HG03108 (cell line): ENCODE measurements at regions not wholly inside any gene's neighbourhood (a gene's known extent, or its start where the extent isn't known, plus 50 kb on each side); places are given as distances from the start of the nearest gene placed in this dataset.

Source experiments
- ATAC-seq: cut with Tn5 transposase; IDR thresholded peaks from one replicate; pipeline ENCODE4 v1.9.1; 2021; ENCODE audit warnings: moderate library complexity; ENCODE audit not compliant: unreplicated experiment

DNA sequence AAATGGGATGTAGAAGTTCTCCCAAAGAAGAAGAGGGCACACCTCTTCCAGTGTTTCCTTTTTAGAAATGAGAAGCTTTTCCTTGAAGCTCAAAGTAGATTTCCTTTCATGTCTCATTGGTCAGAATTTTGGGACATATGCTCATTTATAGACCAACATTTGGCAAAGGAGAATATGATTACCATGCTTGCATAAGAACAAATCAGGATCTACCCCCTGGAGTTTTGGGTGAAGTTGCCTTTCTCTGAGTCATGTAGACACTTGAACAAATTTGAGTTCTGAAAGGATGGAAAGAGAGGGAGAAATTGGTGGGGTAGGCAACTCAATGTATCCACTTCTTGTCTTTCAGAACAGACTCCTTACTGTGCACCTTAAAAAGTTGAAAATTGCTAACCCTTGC, 409.0 kb downstream of the SLC4A3 start:
- no peak for ATAC-seq

DNA sequence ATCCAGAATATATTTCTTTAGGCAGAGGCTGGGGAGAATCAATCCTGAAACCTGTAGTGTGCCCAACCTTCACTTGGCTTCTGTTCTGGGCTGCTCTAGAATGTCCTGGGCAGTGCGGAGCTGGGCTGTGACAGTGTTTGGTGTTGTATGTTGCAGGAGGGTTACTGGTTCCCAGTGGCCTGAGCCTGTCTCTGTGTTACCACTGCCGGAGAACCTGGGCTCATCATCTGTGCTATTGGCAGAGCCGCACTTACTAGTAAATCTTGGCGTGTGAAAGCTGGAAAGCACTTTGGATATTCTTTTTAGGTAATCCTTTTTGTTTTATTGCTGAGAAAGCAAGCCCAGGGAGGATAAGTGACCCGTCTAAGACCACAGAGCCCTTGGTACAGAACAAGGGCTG, 412.9 kb downstream of the SLC4A3 start:
- no peak for ATAC-seq

DNA sequence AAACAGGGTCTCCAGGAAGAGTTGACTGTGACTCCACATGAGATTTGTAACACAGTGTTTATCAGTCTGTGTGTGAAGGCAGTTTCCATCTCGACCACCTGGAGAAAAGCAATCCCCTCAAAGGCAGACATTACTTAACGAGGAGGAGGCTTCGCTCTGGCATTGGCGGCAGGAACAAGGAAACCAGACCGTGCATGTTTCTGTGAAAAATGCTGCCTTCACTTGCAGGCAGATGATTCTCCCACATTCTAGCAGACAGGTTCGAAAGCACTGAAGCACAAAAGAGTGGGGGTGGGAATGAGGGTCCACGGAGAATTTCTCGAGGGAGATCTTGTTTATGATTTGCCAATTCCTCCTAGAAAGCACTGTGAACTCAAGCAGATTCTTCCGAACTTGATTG, 414.0 kb downstream of the SLC4A3 start:
- no peak for ATAC-seq

DNA sequence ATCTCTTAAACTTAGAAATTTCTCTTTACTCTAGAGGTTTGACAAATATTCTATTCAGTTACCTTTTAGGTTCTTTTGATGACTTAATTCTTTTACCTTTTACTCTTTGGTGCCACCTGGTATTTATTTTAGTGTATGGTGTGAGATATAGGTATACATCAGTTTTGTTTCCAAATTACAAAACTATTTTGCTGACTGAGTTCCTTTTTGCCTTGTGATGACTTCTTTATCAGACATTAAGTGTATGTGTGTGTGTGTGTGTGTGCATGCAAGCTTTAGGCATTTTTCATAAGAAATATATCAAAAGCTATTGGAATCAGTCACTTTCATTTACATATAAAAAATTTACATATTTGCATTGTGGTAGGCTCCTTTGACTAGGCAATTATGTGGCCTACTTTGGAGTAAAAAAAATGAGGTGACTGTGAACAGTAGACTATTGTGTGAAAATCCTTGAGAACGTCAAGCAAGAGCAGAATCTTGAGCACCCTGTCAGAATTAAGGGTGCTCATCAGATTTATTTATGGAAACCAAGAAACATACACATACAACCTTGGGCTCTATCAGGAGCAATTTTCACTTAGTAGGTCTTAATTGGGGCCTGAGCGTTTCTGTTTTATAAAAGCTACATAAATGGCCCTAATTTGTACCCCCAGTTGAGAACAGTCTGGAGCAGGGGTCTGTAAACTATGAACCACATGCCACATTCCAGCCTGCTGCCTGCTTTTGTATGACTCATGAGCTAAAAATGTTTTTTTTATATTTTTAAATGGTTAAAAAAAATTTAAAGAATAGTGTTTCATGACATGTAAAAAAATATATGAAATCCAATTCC, 415.9 kb downstream of the SLC4A3 start:
- ATAC-seq: no peak

DNA sequence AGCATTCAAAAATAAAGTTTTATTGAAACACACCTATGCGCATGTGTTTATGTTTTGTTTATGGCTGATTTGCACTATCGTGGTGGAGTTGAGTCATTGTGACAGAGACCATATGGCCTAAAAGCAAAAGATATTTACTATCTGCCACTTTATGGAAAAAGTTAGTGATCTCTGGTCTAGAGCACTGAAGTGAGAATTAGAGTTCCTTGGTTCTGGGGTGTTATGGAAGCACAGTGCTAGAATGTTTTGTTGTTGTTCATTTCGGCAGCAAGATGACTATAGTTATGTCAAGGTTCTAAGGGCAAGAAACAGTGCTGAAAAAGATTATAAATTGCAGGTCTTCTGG, 416.5 kb downstream of the SLC4A3 start:
- ATAC-seq: no peak

DNA sequence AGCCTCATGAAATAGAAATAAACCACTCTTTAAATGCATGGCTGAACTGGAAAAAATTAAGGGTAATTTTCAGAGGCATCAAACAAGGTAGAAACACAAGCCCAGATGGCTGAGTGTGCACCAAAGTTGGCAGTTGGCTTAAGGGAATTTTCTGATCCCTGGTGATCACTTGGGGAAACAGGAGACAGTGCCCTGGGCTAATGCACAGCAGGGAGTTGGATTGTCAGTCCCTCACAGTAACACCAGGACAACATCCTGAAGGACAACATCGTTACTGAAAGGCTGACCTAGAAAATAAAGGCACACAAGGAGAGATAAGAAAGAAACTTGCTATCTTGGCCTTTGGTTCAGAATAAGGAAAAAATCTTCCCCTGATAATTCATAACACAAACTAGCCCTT, 417.0 kb downstream of the SLC4A3 start:
- ATAC-seq: no peak

DNA sequence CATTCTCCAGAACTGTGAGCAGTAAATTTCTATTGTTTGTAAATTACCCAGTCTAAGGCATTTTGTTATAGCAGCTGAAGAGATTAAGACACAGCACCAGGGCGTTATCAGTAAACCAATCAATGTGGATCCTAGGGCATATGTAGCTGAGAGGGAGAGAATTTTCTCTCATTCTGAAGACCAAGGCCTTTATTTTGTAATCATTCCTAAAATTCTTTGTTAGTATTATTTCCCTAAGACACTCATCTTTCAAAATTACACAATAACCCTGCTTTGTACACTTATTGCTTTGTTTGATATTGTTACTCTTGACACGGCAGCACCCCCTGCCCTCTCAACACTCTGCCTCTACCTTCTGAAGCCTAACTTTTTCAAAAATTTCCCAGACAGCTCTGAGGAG, 419.1 kb downstream of the SLC4A3 start:
- ATAC-seq: no peak

DNA sequence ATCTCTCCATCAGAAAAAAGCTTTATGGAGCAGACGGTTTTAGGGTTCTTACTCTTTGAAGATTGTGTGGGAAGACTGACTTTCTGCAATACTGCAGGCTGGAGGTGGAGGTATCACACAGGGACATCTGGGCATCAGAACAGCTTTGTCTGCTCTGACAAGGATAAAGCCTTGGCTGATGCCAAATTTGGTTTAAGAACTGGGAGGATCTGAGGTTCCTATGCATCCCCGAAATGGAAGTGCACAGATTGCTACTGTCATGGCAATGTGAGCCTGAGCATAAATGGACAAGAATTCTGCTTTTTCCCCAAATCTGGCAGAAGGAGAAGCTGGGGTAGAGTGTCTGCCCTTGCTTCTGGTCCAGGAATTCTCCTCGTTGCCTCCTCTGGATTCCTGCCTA, 424.3 kb downstream of the SLC4A3 start:
- no peak for ATAC-seq

DNA sequence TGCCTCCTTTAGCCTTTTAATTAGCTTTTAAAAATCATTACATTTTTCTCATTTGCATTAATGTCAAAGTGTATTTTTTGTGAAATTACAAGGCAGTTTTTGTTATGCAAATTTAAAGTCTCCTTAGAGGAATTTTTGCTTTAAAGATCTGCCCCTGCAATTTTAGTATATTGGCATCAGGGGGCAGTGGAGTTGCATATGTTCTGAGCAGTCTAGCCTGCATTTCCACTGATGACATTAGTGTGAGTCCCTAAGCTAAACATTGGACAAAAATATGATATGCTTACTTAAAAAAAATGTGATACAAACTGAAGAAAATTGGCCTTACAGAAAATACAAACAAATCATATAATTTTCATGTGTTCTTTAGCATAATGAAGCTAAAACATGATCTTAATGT, 426.5 kb downstream of the SLC4A3 start:
- no peak for ATAC-seq

DNA sequence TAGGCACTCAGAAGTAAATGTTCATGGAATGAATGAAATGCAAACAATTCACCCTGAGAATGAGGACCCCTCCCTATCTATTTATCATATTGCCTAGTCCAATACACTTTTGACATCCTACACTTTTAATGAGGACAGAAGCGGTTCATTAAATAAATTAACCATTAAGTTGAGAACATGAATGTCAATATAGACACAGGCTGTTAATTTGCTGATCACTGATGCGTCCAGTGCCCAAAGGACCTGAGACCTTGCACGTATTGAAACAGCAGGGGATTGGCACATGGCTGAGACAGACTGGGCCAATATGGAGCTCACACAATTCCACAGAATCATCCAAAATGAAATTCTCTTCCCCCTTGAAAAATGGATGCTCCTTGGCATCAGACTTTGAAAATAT, 430.0 kb downstream of the SLC4A3 start:
- ATAC-seq: no peak

DNA sequence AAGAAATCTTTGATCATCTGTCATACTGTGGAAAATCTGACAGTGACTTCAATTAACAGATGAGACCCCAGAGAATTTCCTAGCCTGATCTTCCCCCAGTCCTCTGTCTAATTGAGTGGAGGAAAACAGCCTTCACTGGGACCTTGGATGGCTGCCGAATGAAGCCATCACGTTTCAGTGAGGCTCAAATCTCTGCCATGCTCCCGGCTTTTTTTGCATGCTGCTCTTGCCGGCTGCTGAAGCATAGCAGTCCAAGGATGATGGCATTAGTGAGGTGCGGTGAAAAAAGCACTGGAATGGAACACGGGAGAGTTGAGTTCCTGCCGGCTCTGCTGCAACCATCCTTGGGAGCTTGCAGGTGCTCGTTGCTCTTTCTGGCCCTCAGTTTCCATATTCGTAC, 430.5 kb downstream of the SLC4A3 start:
- no peak for ATAC-seq

DNA sequence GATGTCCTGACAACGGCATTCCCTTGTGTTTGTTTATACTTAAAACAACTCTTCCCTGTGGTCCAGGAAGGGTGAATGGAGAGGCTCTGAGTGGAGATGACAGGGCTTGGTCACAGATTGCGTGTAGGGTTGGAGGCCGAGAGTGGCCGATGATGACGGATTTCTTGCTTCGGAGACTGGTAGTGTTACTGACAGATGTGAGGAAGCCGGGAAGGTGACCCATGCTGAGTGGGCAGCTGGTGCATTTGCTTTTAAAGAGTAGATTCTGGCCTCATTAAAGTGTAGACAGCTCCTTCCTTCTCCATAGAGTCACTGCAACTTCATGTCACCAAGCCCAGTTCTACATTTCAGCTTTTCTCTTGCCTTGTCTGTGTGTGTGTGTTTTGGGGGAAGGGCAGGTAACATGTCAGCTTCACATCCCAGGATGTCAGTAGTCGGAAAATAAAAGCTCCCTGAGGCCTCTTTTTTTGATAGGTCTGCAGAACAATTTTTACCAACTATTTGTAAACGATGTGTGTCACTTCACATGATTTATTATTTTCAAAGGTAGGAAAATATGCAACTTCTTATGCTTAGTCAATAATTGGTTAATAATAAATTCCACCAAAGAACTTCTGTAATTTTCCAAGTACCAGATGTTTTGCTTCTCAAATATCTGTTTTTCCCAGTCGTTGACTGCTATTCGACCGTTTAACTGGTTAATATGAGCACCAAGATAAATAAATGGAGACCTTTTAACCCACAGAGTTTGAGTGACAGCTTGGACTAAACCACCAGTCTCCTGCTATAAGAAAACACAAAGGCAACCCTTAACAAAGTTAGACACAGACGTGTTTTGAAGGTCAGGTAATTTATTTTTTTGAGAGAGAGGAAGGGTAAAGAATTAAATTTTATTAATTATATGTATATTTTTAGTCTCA, 436.9 kb downstream of the SLC4A3 start:
- no peak for ATAC-seq

DNA sequence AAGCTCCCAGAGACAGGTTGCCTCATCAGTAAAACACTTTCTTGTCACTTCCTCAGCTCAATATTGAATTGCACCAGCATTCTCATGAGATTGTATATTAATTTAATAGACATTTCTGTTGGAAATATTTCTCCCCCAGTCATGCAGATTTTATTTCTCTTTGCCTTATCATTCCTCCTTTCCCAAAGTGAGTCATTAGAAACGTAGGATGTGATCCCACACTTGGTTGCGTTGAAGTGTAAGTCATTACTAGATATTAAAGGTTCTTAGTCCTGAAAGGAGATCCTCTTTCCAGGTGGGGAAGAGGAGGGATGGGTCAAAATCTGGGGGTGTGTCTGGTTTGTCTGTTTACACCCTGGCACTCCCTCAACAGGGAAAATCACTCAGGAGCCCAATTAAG, 438.2 kb downstream of the SLC4A3 start:
- no peak for ATAC-seq

DNA sequence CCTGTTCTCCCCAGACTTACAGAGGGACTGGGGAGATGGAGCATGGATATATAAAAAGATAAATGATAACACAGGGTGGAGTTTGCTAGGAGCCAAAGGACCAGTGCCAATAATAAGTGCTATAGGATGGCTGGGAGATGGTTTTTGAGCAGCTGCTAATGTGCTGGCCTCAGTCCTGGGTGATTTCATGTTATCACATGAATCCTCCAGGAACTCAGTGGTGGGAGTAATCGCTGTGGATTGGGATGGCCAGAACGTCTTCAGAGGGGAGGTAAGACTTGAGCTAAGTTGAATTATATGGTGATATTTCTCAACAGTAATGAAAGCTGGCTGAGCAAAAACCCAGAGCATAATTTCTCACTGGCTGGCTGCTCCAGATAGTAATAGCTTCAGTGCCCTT, 441.4 kb downstream of the SLC4A3 start:
- ATAC-seq: no peak

DNA sequence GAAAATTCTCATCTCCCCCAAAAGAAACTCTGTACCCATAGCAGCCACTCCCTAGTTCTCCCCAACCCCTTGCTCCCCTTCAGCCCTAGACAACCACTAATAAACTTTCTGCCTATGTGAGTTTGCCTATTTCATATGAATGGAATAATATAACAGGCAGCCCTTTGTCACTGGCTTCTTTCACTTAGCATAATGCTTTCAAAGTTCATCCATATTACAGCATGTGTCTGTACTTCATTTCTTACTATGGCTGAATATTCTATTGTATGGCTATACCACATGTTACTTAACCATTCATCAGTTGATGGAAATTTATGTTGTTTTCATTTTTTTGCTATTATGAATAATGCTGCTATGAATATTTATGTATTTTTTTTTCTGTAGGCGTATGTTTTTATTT, 442.9 kb downstream of the SLC4A3 start:
- no peak for ATAC-seq

DNA sequence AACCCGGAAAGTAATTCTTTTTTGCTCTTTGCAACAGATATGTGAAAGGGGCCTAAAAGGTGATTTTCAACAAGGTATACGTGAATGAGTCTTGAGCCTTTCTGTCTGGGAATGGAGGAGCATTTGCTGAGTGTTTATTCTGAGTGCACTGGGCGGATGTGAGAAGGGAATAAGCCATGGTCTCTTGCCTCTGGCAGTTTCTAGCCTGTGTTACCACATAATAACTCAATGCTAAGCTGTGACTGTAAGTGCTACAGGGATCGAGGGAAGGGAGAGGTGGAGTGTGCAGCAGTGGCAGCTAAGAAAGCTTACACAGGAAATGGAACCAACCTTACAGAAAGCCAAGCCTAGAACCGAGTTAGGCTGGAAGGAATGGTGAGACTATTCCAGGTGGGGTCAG, 444.3 kb downstream of the SLC4A3 start:
- no peak for ATAC-seq

DNA sequence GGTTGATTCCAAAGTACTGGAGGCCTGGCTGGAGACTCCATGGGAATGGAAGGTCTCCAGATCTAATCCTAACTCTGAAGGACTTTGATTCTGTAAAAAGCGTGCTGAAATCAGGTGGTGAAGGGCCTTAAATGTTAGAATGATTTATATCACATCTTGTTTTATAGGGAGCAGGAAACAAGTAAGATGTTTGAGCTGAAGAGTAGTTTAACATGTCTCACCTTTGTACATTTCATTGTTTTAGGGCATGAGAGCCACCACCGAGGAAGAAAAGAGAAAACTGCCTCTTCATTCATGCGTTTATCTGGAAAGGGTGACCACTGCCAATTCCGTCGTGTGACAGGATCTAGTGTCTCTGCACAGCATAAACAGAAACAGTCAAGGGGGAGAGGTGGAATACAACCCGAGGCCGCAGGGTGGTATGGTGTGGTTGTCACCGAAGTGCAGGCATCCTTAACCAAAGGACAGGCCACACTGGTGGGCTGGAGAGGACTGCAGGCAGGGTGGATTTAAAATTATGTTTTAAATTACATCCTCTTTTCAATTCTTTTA, 445.3 kb downstream of the SLC4A3 start:
- no peak for ATAC-seq

DNA sequence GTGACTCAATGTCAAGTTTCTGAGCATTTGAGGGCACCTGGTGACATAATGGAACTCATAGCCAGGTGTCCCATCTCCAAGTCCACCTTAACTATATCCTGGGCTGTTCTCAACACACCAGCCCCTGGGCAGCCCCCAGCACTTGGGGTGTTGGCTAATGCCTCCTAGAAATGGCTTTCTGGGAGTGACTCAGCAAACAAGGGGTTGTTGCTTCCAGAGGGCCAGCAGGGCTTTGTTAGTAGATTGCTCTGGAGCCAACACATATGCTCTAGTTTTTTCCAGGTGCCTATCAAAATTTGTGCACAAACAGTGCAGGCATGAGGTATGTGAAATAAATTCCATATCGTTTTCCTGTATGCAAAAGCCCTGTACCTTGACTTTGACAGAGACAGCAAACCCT, 448.4 kb downstream of the SLC4A3 start:
- ATAC-seq: no peak

DNA sequence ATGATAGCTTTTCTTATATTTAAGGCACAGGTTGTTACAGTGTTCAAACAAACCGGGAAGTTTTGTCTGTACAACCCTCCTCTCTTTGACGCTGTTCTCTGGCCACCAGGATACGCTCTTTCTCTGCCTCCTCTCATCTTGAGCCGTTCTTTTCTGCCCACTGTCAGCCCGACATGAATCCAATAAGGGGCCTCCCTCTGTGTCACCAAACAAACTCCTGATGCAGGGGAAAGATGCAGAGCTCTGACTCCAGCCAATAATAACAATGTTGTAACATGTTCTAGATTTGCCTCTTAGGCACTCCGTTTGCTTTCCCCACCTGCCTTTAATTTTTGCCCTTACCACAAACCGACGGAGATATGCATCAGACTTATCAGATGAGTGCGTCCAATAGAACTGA, 449.3 kb downstream of the SLC4A3 start:
- ATAC-seq: no peak

DNA sequence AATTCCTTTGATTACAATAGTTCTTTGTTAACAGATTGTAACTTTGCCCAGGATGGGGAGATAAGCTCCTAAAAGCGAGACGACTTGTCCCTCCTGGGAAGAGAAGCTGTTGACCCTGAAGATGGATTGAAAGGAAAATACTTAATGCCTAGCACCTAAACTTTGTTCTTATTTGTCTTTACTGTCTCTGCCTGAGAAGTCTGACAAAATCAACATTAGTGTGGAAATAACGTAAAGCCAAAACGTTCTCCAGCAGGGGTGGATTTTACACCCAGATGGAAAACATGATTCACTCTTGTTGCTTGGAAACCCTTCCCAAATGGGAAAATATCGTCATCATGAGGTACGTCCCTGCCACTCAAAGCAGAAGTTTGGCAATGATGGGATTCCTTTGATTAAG, 450.1 kb downstream of the SLC4A3 start:
- no peak for ATAC-seq

DNA sequence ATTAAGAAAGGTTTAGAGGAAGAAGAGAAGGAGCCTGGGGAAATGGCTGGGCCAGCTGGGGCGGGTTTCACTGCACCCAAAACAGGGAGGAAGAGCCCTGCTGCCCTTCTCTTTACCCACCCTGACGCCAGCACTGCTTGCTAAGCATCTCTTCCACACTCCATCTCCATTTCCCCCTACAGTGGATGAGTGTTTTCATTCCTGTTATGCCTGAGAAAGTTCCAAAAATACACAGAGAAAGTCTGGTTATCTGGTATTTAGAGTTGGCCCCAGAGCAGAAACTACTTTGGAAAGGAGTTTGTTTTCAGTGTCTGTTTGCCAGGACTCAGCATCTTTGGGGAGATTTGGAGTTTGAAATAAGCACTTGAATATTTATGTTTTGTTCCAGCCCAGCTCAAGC, 451.0 kb downstream of the SLC4A3 start:
- no peak for ATAC-seq

DNA sequence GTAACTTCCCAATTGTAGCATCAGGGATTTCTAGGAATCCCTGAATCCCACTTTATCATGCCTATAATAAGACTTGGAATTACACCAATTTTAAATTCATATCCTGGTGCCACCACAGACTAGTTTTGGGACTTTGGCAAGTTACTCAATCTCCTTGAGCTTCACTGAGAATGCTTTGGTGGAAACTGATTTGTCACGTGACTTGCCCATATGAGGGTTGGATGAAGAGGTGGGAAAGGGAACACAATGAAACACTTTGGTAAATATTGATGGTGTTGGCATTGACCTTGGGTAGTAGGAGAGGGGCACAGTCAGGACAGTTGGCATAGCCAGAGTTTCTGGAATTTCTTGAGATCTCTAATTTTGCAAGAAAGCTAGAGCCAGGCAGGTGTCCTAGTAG, 452.2 kb downstream of the SLC4A3 start:
- no peak for ATAC-seq
